ENCODE measurements at regions not wholly inside any gene's neighbourhood (a gene's known extent, or its start where the extent isn't known, plus 50 kb on each side); places are given as distances from the start of the nearest gene placed in this dataset.

DNA sequence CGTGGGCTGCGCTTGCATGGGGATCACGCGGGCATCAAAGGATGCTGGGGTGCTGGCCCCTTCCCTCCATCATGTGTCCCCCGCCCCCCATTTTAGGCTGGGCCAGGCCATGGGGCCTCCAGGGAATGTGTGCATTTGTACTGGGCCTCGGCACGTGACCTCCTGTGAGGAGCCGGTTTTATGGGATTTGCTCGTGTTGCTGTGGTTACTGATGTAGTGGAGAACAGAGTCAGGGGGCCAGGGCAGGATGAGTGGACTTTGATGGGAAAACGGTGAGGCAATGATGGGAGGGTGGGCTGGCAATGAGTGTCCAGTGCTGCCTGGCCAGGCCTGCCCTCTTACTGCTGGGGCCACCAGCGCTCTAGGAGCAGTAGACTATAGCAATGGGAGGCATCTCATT is 257.7 kb downstream of the LOXHD1 start:
- TF ChIP-seq EZH2 (IDR thresholded peaks at IDR 0.05): no peak
- TF ChIP-seq, protein P1, sequence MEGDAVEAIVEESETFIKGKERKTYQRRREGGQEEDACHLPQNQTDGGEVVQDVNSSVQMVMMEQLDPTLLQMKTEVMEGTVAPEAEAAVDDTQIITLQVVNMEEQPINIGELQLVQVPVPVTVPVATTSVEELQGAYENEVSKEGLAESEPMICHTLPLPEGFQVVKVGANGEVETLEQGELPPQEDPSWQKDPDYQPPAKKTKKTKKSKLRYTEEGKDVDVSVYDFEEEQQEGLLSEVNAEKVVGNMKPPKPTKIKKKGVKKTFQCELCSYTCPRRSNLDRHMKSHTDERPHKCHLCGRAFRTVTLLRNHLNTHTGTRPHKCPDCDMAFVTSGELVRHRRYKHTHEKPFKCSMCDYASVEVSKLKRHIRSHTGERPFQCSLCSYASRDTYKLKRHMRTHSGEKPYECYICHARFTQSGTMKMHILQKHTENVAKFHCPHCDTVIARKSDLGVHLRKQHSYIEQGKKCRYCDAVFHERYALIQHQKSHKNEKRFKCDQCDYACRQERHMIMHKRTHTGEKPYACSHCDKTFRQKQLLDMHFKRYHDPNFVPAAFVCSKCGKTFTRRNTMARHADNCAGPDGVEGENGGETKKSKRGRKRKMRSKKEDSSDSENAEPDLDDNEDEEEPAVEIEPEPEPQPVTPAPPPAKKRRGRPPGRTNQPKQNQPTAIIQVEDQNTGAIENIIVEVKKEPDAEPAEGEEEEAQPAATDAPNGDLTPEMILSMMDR (IDR thresholded peaks at IDR 0.05): no peak
